SKM-1 (cell line): ENCODE measurements at regions not wholly inside any gene's neighbourhood (a gene's known extent, or its start where the extent isn't known, plus 50 kb on each side); places are given as distances from the start of the nearest gene placed in this dataset.

Experiments
- DNase-seq: peaks from one replicate; lab custom pipeline; 2025; ENCODE audit not compliant: unreplicated experiment; lab: John Stamatoyannopoulos, UW

DNA sequence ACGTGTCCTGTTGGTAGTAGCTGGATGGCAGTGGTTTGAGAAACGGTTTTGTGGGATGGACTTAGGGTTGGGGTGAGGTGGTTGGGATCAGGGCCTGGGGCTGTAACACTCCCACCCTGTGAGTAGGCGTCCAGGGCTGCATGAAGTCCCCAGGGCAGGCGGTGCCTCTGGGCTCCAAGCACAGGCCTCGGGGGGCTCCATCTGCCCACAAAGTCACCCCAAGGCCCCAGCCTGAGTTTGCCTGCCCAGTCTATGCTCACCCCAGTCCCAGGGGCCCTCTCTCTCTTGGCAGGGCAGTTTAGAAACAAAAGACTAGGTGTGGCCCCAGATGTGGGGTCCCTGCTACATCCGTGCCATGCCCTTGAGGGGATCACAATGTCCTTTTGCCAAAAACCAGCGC lies 86.9 kb upstream of the PRR23E start:
- DNase-seq: no peak

DNA sequence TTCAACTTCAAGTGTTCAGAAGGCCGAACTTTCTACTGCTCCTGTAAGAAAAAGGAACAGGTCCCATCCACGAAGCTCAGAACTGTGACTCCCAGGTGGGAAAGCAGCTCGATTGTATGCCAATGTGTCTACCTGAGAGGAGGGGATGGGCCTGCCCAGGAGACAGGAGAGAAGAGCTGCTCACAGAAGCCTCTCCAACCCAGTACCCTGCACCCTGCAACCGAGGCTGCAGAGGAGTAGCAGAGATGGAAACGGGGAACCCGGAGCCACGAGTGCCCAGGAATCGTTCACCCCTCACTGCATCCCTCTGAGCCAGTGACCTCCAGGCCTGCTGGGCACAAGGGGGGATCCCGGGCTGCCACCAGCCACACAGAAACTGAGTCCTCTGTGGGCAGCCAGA lies 86.5 kb upstream of the PRR23E start:
- no peak for DNase-seq

DNA sequence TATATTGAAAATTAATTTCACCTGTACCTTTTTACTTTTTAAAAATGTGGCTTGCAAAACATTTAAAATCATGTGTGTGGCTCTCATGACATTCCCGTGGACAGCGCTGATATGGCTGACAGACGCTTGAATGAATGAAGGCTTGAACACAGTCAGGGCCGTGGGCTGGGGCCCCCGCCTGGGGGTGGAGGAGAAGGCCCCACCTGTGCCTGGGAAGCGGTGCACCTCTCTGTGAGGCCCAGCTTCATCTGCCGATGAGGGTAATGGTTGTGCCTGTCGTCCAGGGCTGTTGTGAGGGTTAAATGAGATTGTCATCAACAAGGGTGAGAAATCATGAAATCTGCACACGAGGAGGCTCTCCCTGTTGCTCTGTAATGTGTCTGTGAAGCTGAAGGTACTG lies 85.9 kb upstream of the PRR23E start:
- no peak for DNase-seq

DNA sequence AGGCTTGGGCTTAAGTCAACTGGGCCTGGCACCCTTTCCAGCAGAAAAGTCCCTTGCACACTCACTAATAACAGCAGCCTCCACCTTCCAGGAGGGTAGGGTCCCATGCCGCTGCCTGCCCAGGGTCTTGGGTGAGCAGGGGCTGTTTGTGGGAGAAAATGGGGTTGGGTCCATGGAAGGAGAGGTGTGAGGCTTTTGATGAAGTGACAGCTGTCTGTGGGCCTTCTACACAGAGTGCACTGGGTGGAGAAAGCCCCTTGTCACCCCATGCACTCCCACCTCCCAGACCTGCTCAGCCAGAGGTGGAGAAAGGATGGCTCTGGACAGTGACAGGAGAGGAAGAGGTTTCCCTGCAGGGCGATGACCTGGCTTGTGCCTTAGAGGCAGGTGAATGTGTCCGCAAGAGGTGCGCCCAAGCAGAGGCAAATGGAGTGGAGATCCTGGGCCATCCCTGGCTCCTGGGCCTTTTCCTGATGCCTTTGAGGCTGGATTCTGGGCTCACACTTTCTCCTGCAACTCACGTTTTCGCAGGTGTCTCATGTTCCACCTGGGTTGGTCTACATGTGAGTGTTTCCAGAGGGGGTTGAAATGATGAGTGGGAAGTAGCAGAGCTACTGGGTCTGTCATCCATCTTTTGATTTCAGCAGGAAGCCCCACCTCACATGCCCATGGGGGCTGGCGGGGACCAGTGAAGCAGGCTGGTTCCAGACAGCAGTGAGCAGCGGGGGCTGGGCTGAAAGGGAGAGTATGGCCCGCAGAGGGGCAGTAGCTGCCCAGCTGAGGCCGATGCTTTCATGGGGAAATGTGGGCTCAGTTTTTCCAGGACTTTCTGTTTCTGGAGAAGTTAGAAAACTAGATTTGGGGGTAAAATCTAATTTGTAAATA lies 85.2 kb upstream of the PRR23E start:
- no peak for DNase-seq

GRCh38 chr3:127108796-127109195 lies 84.1 kb upstream of the PRR23E start:
- DNase-seq: no peak

DNA sequence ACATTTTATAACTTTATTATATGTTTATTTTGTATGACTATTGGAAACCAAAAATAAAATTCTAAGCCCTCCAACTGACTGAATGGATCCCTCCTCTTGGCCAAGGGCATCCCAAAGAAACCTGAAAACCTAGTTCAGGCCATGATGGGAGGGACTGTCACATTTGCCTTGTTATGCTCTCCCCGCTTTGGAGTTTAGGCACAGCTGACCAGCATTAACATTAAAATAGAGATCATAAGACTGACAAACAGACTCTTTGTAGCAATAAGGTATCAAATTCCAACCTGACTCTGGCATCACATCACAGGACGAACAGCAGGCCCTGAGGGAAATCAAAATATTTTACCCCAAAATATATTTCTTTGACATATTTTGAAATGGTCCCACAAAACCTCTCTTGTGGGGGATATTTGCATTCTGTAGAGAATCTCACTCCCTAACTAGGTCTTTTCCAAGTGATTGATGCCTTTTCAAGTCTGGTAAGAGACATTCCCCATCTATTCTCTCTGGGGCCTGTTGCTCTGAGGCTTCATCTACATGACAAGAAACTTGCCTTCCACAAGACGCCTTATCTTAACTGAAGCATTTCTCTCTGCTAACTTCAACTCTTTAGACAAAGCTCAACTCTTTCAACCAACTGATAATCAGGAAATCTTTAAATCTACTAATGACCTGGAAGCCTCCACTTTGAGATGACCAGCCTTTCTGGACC lies 81.8 kb upstream of the PRR23E start:
- no peak for DNase-seq

GRCh38 chr3:127112796-127113570 lies 79.9 kb upstream of the PRR23E start:
- DNase-seq: no peak

- no peak for DNase-seq
Measured at GRCh38 chr3:127113571-127113891, 79.4 kb upstream of the PRR23E start.

DNA sequence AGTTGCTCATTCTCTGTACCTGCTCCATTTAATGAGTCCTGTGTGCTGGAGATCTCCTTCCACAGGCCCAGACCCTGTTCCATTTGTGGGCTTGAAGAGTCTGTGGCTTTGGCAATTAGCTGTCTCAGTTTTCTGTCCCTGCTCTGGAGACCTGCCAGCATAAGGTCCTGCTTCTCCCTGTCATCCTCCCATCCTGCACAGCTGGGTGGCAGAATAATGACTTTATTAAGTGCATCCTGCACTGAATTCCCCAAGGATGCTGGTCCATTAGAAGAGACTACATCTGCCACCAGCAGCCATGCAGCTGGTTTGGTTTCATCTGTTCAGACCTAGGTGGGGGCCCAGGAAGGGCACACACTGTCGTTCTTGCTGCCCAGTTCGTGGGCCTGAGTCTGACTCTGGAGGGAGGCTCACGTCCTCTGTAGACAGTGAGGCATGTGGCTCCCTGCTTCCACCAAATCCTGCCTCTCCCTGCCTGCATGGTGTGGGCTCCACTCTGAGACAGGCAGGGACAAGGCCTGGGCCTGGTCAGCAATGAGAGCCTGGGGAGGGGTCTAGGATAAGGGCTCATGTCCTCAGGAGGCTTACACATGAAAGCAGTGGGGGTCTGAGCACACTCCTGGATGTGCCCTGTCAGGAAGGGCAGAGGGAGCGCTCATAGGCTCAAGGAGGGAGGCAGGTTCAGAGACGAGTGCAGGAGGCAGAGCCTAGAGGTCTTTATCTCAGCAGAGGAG lies 78.4 kb upstream of the PRR23E start:
- DNase-seq: no peak

DNA sequence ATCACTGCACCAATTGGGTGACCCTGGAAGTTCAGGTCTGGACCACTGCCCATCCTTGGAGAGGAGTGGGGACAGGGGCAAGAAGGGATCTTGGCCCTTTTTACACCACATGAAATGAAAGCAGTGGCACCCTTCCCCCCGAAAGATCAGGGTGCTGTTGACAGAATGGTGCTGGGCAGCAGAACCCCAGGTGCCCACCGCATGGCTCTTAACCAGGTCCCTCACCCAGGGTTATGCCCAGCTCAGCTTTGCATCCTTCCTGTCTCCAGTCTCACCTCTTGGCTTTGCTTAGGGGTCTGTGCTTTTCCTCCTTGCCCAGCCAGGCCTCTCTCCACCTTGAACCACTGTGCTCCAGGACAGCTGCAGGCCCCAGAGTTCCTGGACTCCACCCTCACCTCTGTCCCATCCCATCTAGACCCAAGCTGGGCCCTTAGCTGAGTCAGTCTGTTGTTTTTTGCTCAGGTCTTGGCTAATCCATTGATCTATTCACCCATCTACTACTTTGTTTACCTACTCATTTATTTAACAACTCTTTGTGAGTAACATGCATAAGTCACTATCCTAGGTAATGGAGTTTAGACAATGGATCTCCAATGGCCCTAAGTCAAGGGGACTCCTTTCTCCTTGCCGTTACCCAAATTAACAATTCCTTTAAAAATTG lies 77.1 kb upstream of the PRR23E start:
- DNase-seq: no peak

DNA sequence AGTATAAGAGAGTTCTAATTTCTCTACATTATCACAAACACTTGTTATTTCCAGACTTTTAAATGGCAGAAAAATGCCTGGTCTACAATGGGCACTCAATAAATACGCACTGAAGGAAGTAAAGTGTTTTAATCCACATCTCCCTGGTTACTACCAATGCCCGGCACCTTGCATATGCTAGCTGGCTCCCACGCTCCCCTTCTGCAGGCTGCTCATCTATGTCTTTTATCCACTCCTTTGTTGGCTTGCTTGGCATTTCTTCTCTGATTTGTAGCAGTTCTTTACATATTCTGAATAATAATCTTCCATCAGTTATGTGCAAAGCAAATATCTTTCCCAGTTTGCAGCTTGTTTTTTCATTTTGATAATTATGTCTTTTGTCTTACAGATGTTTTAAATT lies 74.6 kb upstream of the PRR23E start:
- no peak for DNase-seq

DNA sequence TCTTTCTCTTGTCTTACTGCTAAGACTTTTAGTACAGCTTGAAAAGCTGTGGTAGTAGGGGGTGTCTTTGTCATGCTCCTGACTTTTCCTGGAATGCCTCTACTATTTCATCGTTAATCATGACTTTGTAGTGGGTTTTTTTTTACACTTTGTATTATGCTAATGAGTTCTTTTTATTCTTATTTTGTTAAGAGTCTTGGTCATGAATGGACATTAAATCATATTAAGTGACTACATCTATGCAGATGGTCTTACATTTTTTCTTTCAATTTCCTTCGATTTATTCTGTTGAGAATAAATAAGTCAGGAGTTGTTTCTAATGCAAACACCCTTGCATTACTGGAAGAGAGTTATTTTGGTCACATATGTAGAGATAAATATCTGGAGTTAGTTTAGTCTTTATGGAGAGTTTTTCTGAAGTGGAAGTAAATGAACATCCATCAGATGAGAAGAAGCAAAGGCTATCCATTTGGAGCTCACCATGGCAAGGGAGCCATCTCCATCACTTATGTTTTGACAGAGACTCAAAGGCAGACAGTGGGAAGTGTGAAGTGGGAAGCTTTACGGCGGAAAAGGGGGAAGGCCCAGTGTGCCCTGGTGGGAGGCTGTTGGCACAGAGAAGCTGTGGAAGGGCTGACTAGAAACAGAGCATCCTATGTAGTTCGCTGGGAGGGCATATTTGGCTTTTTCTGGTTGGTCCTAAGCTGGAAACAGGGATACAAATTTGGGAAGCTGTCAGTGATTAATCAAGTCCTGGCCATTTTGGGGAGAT lies 73.1 kb upstream of the PRR23E start:
- DNase-seq: no peak

GRCh38 chr3:127120851-127121647 lies 71.9 kb upstream of the PRR23E start:
- DNase-seq: no peak

GRCh38 chr3:127121885-127122284 lies 71.0 kb upstream of the PRR23E start:
- DNase-seq: no peak

- DNase-seq: no peak
Measured at GRCh38 chr3:127123533-127123932, 69.4 kb upstream of the PRR23E start.

DNA sequence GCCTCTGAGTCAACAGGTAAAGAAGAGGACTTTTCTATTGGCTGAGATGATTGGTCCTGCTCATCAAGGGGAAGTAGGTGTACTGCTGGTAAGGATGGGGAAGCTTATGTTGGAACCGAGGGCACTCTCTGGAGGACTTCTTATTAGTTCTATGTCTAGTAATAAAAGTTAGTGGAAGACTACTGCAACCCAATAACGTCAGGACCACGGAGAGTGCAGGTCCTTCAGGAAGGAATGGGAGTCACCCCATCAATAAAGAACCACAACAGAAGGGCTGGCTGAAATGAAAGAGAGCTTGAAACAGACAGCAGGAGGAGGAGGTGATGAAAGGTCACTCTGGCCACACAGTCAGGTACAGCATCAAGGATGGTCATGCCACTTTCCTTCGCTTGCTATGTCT lies 68.8 kb upstream of the PRR23E start:
- DNase-seq: no peak

DNA sequence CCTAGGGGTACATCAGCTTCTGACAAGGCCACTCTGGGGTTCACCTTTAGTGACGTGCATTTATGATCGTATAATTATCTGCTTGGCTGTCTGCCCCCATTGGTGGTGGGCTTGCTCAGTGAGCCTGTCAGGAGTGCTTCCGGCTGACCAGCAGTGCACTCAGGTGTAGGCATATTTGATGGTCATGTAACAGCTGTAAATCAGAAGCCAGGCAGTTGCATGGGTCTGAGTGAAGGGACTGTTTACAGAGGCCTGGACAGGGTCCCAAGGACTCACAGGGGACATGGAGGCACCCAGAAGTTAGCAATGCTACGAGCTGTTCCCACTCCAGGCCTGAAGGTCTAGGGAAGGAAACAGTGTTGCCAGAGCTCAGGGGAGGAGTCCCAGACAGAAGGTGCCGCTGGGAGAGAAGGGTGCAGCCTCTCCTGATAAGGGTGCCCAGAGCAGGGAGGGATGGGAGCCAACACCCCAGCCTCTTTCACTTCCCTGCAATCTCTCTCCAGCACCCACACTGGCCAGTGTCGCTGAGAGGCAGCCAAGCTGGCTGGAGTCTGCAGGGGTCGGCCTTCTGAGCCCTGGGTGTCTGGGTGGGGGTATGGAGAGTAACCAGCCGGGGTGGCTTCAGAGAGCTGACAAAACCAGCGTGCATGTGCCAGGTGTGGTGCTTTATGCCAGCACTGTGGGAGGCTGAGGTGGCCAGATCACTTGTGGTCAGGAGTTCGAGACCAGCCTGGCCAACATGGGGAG lies 61.3 kb upstream of the PRR23E start:
- no peak for DNase-seq

DNA sequence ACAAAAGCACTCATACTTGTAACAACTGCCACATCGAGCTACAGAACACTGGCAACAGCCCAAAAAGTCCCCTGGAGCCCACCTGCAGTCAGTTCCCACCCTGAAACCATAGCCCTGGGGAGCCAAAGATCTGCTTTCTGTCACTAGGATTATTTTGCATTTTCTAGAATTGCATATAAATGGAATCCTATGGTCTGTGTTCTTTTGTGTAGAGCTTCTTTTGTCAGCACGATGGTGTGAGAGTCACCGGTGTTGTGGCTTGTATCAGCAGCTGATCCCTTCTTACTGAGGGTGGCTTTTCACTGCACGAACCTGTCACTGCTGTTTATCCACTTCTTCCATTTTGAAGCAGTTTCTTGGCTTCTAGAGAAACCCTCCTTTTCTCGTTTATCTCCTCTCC lies 60.1 kb upstream of the PRR23E start:
- no peak for DNase-seq
